HEK293 (cell line): ENCODE measurements at regions not wholly inside any gene's neighbourhood (a gene's known extent, or its start where the extent isn't known, plus 50 kb on each side); places are given as distances from the start of the nearest gene placed in this dataset.

ENCODE experiments used
- FEZF1 ChIP-seq: fragments of 450-650 bp; formaldehyde crosslinking; IDR thresholded peaks from 2 replicates; pipeline ENCODE4 v1.5.1; 2016; ENCODE audit warnings: missing biosample characterization, missing genetic modification characterization
- PRDM6 ChIP-seq: fragments of 450-650 bp; formaldehyde crosslinking; IDR thresholded peaks from 2 replicates; pipeline ENCODE4 v1.5.1; 2017; ENCODE audit warnings: missing biosample characterization, missing genetic modification characterization
- TCF7L2 ChIP-seq: IDR thresholded peaks from 2 replicates; pipeline ENCODE4 v1.6.1; 2011; ENCODE audit warnings: low read depth, mild to moderate bottlenecking, inconsistent platforms, low read length, moderate library complexity, borderline replicate concordance
- YY1 ChIP-seq: fragments of 450-650 bp; formaldehyde crosslinking; IDR thresholded peaks from 2 replicates; pipeline ENCODE4 v1.5.1; 2018; ENCODE audit warnings: missing biosample characterization, missing genetic modification characterization
- ZBTB48 ChIP-seq: fragments of 450-650 bp; formaldehyde crosslinking; IDR thresholded peaks from 2 replicates; pipeline ENCODE4 v1.5.1; 2016; ENCODE audit warnings: missing biosample characterization, missing genetic modification characterization
- ZNF121 ChIP-seq: fragments of 450-650 bp; formaldehyde crosslinking; IDR thresholded peaks from 2 replicates; pipeline ENCODE4 v1.5.1; 2016; ENCODE audit warnings: missing biosample characterization, missing genetic modification characterization
- ZNF157 ChIP-seq: fragments of 450-650 bp; formaldehyde crosslinking; IDR thresholded peaks from 2 replicates; pipeline ENCODE4 v1.5.1; 2016; ENCODE audit warnings: missing biosample characterization, missing genetic modification characterization
- ZNF302 ChIP-seq: fragments of 450-650 bp; formaldehyde crosslinking; IDR thresholded peaks from 2 replicates; pipeline ENCODE4 v1.5.1; 2016; ENCODE audit warnings: missing biosample characterization, missing genetic modification characterization, low read depth
- ZNF37A ChIP-seq: fragments of 450-650 bp; IDR thresholded peaks from 2 replicates; pipeline ENCODE4 v1.5.1; 2018; ENCODE audit warnings: missing biosample characterization, missing genetic modification characterization
- ZNF544 ChIP-seq: fragments of 450-650 bp; formaldehyde crosslinking; IDR thresholded peaks from 2 replicates; pipeline ENCODE4 v1.5.0; 2017; ENCODE audit warnings: missing biosample characterization, missing genetic modification characterization
- ZNF747 ChIP-seq: fragments of 450-650 bp; formaldehyde crosslinking; IDR thresholded peaks from 2 replicates; pipeline ENCODE4 v1.5.1; 2016; ENCODE audit warnings: missing biosample characterization, missing genetic modification characterization
- TF ChIP-seq, protein P1 (sequence below): fragments of 450-650 bp; formaldehyde crosslinking; IDR thresholded peaks from 2 replicates; pipeline ENCODE4 v1.5.1; 2016; ENCODE audit warnings: missing biosample characterization, missing genetic modification characterization
- TF ChIP-seq, protein P2 (sequence below): fragments of 450-650 bp; formaldehyde crosslinking; IDR thresholded peaks from 2 replicates; pipeline ENCODE4 v1.5.1; 2016; ENCODE audit warnings: missing biosample characterization, missing genetic modification characterization
- TF ChIP-seq, protein P3 (sequence below): fragments of 450-650 bp; formaldehyde crosslinking; IDR thresholded peaks from 2 replicates; pipeline ENCODE4 v1.5.1; 2016; ENCODE audit warnings: missing biosample characterization, missing genetic modification characterization

GRCh38 chr1:29747196-29747595 is 510.9 kb downstream of the PTPRU start:
- TF ChIP-seq PRDM6 (tag by site-specific recombination) (no peak), ZNF37A (no peak), FEZF1 (tag by site-specific recombination) (no peak), ZNF747 (no peak), ZNF121 (tag by site-specific recombination) (no peak), ZNF544 (tag by site-specific recombination) (no peak), ZNF157 (tag by site-specific recombination) (no peak), YY1 (tag by site-specific recombination) (no peak), TCF7L2 (no peak), ZBTB48 (no peak), ZNF302 (no peak)
- TF ChIP-seq, protein P1, sequence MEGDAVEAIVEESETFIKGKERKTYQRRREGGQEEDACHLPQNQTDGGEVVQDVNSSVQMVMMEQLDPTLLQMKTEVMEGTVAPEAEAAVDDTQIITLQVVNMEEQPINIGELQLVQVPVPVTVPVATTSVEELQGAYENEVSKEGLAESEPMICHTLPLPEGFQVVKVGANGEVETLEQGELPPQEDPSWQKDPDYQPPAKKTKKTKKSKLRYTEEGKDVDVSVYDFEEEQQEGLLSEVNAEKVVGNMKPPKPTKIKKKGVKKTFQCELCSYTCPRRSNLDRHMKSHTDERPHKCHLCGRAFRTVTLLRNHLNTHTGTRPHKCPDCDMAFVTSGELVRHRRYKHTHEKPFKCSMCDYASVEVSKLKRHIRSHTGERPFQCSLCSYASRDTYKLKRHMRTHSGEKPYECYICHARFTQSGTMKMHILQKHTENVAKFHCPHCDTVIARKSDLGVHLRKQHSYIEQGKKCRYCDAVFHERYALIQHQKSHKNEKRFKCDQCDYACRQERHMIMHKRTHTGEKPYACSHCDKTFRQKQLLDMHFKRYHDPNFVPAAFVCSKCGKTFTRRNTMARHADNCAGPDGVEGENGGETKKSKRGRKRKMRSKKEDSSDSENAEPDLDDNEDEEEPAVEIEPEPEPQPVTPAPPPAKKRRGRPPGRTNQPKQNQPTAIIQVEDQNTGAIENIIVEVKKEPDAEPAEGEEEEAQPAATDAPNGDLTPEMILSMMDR, result no peak
- TF ChIP-seq, protein P2, sequence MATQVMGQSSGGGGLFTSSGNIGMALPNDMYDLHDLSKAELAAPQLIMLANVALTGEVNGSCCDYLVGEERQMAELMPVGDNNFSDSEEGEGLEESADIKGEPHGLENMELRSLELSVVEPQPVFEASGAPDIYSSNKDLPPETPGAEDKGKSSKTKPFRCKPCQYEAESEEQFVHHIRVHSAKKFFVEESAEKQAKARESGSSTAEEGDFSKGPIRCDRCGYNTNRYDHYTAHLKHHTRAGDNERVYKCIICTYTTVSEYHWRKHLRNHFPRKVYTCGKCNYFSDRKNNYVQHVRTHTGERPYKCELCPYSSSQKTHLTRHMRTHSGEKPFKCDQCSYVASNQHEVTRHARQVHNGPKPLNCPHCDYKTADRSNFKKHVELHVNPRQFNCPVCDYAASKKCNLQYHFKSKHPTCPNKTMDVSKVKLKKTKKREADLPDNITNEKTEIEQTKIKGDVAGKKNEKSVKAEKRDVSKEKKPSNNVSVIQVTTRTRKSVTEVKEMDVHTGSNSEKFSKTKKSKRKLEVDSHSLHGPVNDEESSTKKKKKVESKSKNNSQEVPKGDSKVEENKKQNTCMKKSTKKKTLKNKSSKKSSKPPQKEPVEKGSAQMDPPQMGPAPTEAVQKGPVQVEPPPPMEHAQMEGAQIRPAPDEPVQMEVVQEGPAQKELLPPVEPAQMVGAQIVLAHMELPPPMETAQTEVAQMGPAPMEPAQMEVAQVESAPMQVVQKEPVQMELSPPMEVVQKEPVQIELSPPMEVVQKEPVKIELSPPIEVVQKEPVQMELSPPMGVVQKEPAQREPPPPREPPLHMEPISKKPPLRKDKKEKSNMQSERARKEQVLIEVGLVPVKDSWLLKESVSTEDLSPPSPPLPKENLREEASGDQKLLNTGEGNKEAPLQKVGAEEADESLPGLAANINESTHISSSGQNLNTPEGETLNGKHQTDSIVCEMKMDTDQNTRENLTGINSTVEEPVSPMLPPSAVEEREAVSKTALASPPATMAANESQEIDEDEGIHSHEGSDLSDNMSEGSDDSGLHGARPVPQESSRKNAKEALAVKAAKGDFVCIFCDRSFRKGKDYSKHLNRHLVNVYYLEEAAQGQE, result no peak
- TF ChIP-seq, protein P3, sequence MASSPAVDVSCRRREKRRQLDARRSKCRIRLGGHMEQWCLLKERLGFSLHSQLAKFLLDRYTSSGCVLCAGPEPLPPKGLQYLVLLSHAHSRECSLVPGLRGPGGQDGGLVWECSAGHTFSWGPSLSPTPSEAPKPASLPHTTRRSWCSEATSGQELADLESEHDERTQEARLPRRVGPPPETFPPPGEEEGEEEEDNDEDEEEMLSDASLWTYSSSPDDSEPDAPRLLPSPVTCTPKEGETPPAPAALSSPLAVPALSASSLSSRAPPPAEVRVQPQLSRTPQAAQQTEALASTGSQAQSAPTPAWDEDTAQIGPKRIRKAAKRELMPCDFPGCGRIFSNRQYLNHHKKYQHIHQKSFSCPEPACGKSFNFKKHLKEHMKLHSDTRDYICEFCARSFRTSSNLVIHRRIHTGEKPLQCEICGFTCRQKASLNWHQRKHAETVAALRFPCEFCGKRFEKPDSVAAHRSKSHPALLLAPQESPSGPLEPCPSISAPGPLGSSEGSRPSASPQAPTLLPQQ (tag by site-specific recombination), result no peak
